ENCODE measurements at regions not wholly inside any gene's neighbourhood (a gene's known extent, or its start where the extent isn't known, plus 50 kb on each side); places are given as distances from the start of the nearest gene placed in this dataset.

- TF ChIP-seq, protein P1, sequence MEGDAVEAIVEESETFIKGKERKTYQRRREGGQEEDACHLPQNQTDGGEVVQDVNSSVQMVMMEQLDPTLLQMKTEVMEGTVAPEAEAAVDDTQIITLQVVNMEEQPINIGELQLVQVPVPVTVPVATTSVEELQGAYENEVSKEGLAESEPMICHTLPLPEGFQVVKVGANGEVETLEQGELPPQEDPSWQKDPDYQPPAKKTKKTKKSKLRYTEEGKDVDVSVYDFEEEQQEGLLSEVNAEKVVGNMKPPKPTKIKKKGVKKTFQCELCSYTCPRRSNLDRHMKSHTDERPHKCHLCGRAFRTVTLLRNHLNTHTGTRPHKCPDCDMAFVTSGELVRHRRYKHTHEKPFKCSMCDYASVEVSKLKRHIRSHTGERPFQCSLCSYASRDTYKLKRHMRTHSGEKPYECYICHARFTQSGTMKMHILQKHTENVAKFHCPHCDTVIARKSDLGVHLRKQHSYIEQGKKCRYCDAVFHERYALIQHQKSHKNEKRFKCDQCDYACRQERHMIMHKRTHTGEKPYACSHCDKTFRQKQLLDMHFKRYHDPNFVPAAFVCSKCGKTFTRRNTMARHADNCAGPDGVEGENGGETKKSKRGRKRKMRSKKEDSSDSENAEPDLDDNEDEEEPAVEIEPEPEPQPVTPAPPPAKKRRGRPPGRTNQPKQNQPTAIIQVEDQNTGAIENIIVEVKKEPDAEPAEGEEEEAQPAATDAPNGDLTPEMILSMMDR (IDR thresholded peaks at IDR 0.05), result no peak
- TF ChIP-seq POLR2AphosphoS5 (IDR thresholded peaks at IDR 0.05) (no peak), POLR2A (IDR thresholded peaks at IDR 0.05) (no peak)
Measured at GRCh38 chr20:55514531-55514930, 490.8 kb downstream of the CBLN4 start.

Measured in prostate gland (tissue), 2 donors.